Activated B cell treated with CpG ODN at 0.5 μM for 24 hours (primary cell): ENCODE measurements at regions not wholly inside any gene's neighbourhood (a gene's known extent, or its start where the extent isn't known, plus 50 kb on each side); places are given as distances from the start of the nearest gene placed in this dataset.

ENCODE experiments used
- ATAC-seq: fragments of 200-7000 bp; cut with Tn5 transposase; one replicate; pipeline ENCODE4 v1.10.0; 2021; ENCODE audit warnings: low read depth, mild to moderate bottlenecking, moderate library complexity
- CTCF ChIA-PET: fragments of 350-600 bp; sonication (Branson Sonifier 250); formaldehyde crosslinking; loops from one replicate; lab custom pipeline; 2021; ENCODE audit warnings: antibody characterized with exemption; lab: Charles Lee
- POLR2A ChIA-PET: fragments of 350-600 bp; sonication (Branson Sonifier 250); formaldehyde crosslinking; loops from one replicate; lab custom pipeline; 2021; ENCODE audit warnings: antibody characterized with exemption; lab: Charles Lee
- DNase-seq: peaks from one replicate; pipeline ENCODE4 v3.0.0; 2022
- H3K27ac Mint-ChIP-seq: one replicate; pipeline ENCODE4 v1.8.0; 2020; ENCODE audit warnings: mixed read lengths
- H3K27me3 Mint-ChIP-seq: one replicate; pipeline ENCODE4 v1.8.0; 2021; ENCODE audit warnings: mixed read lengths
- H3K36me3 Mint-ChIP-seq: one replicate; pipeline ENCODE4 v1.8.0; 2021; ENCODE audit warnings: low read depth, mixed read lengths
- H3K4me1 Mint-ChIP-seq: one replicate; pipeline ENCODE4 v1.8.0; 2021; ENCODE audit warnings: mixed read lengths
- H3K4me3 Mint-ChIP-seq: one replicate; pipeline ENCODE4 v1.8.0; 2020; ENCODE audit warnings: mild to moderate bottlenecking, mixed read lengths
- H3K9me3 Mint-ChIP-seq: one replicate; pipeline ENCODE4 v1.8.0; 2020; ENCODE audit warnings: mixed read lengths
- intact Hi-C: fragments of 100-400 bp; cut with micrococcal nuclease; formaldehyde crosslinking; loops from one replicate; pipeline ENCODE4 v1.15.1; 2024
- TF ChIP-seq, protein P1 (sequence below): fragments of 200-600 bp; IDR thresholded peaks from one replicate; pipeline ENCODE4 v1.8.0; 2022; ENCODE audit warnings: antibody characterized with exemption, mild to moderate bottlenecking

DNA sequence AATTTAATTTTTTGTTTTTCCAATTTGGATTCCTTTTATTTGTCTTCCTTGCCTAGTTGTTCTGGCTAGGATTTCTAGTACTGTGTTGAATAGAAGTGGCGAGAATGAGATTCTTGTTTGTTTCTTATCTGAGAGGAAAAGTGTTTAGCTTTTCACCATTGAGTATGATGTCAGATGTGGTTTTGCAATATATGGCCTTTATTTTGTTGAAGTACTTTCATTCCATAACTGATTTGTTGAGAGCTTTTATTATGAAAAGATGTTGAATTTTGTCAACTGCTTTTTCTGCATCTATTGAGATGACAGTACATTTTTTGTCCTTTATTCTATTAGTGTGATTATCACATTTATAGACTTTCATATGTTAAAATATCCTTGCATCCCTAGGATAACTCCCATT is 462.0 kb downstream of the CCDC91 start:
- no peaks in the 10 kb centered on the region for H3K27me3 Mint-ChIP-seq
- H3K27ac Mint-ChIP-seq = no peak overlapping the region
- TF ChIP-seq, protein P1, sequence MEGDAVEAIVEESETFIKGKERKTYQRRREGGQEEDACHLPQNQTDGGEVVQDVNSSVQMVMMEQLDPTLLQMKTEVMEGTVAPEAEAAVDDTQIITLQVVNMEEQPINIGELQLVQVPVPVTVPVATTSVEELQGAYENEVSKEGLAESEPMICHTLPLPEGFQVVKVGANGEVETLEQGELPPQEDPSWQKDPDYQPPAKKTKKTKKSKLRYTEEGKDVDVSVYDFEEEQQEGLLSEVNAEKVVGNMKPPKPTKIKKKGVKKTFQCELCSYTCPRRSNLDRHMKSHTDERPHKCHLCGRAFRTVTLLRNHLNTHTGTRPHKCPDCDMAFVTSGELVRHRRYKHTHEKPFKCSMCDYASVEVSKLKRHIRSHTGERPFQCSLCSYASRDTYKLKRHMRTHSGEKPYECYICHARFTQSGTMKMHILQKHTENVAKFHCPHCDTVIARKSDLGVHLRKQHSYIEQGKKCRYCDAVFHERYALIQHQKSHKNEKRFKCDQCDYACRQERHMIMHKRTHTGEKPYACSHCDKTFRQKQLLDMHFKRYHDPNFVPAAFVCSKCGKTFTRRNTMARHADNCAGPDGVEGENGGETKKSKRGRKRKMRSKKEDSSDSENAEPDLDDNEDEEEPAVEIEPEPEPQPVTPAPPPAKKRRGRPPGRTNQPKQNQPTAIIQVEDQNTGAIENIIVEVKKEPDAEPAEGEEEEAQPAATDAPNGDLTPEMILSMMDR = no peak
- H3K4me1 Mint-ChIP-seq = no peaks in the 10 kb centered on the region
- intact Hi-C loops = no loop called here
- DNase-seq (no peak), ATAC-seq (no peak)
- ChIA-PET POLR2A (no interaction called here), CTCF (no interaction called here)
- no peaks in the 10 kb centered on the region for H3K9me3 Mint-ChIP-seq
- no peak overlapping the region for H3K4me3 Mint-ChIP-seq
- no peaks in the 10 kb centered on the region for H3K36me3 Mint-ChIP-seq

DNA sequence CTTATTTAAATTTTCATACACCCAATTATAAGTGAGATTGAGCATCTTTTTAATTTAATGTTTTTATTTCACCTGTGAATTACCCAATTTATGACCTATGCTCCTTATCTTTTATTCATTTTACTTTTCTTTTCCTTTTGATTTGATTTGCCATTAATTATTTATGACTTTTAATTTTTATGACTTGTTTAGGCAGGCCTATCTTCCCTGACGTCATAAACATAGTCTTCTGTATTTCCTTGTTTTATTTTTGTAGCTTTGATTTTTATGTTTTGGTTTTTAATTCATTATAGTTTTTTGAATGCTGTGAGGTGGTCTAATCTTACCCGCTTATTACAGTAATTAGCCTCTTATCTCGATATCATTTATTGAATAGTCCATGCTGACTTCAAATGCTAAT is 467.1 kb upstream of the FAR2 start:
- Mint-ChIP-seq H3K27me3 (no peaks in the 10 kb centered on the region), H3K4me3 (no peak overlapping the region), H3K36me3 (no peaks in the 10 kb centered on the region), H3K9me3 (peaks cover 4% of the 10 kb centered on the region), H3K27ac (no peak overlapping the region), H3K4me1 (no peaks in the 10 kb centered on the region)
- intact Hi-C loops = no loop called here
- ChIA-PET CTCF (no interaction called here), POLR2A (no interaction called here)
- TF ChIP-seq, protein P1 = no peak
- DNase-seq (no peak), ATAC-seq (no peak)

DNA sequence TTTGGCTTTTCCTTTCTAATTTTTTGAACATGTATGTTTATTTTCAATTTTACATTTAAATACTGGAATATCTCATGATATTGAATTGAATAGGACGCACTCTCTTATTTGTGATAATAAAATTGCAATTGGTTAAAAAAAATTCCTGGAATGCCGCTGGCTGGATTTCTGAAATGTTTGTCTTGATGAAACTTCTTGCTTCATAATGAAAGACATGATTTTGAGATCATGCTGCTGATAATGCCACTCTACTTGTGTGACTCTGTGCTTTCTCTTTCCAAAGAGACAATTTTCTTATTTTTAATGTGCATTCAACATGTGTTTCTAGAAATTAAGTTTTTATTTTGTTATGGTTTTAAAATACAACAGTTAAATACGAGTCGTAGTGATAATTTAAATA is 465.7 kb upstream of the FAR2 start:
- DNase-seq (no peak), ATAC-seq (no peak)
- Mint-ChIP-seq H3K27me3 (no peaks in the 10 kb centered on the region), H3K9me3 (peaks cover 4% of the 10 kb centered on the region), H3K36me3 (no peaks in the 10 kb centered on the region), H3K27ac (no peak overlapping the region), H3K4me3 (no peak overlapping the region), H3K4me1 (no peaks in the 10 kb centered on the region)
- intact Hi-C loops = no loop called here
- CTCF ChIA-PET = no interaction called here
- TF ChIP-seq, protein P1 = no peak
- POLR2A ChIA-PET = no interaction called here

DNA sequence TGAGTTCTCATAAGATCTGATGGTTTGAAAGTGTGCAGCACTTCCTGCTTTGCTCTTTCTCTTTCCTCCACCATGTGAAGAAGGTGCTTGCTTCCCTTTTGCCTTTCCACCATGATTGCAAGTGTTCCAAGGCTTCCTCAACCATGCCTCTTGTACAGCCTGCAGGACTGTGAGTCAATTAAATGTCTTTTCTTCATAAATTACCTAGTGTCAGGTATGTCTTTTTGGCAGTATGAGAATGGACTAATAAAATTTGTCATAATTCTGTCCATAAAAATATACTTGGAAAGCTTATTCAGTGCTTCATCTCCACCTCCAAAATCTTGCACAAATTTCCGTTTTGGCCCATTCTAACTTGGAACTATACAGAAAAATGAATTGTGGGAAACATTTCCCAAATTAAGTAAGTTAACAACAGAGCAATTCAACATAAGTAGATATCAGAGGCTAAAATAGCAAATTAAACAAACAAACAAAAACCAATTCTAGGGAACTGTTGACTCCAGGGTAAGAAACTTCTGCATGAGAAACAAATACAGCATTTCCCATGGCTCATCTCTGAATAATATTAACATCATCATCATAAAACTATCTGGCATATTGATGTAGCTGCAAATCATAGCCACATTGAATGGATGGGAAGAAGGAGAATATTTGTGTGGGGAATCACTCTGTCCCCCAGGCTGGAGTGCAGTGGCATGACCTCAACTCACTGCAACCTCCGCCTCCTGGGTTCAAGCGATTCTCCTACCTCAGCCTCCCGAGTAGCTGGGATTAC is 459.5 kb upstream of the FAR2 start:
- TF ChIP-seq, protein P1 = no peak
- Mint-ChIP-seq H3K27ac (no peak overlapping the region), H3K36me3 (no peaks in the 10 kb centered on the region), H3K9me3 (peaks cover 4% of the 10 kb centered on the region), H3K4me1 (no peaks in the 10 kb centered on the region), H3K4me3 (no peak overlapping the region), H3K27me3 (no peaks in the 10 kb centered on the region)
- intact Hi-C loops = no loop called here
- ATAC-seq (no peak), DNase-seq (no peak)
- CTCF ChIA-PET = no interaction called here
- POLR2A ChIA-PET = no interaction called here

DNA sequence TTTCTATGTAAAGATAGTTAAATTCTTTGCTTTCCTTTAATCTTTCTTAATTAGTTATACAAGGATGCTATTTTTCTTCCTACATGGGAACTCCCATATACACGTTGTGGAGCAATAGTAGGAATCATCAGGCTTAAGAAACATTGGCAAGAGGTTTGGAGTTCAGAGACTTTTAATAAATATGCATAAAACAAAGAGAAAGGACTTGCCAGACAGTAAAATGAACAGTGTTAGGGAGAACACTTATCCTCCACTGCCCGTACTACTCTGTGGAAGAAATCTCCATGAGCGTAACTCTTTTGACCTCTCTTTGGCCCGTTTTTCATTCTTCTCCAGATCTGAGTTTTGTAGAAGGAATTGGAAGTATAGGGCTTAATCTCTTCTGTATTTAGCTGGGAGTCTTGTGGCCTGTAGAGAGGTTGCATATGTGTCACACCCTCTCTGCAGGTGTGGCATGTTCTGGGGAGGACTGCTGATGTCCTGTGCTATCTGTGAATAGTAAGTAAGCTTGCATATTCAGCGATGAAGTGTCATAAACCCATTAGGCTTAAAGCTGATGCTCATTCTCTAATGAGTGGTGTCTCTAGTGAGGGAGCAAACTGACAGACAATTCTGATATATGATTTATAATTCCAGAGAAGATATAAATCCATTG is 455.4 kb upstream of the FAR2 start:
- no peak overlapping the region for H3K4me3 Mint-ChIP-seq
- no peaks in the 10 kb centered on the region for H3K9me3 Mint-ChIP-seq
- H3K27ac Mint-ChIP-seq = no peak overlapping the region
- no peaks in the 10 kb centered on the region for H3K4me1 Mint-ChIP-seq
- ChIA-PET POLR2A (no interaction called here), CTCF (no interaction called here)
- TF ChIP-seq, protein P1 = no peak
- H3K27me3 Mint-ChIP-seq = no peaks in the 10 kb centered on the region
- H3K36me3 Mint-ChIP-seq = no peaks in the 10 kb centered on the region
- intact Hi-C loops = no loop called here
- DNase-seq (no peak), ATAC-seq (no peak)
